ENCODE measurements at regions not wholly inside any gene's neighbourhood (a gene's known extent, or its start where the extent isn't known, plus 50 kb on each side); places are given as distances from the start of the nearest gene placed in this dataset.
"Not testable (repeated sequence)": the region's sequence is repeated elsewhere in the genome, so short reads cannot be mapped to it uniquely, and the experiment has no call there.

GRCh38 chr2:234171666-234172065 lies 121.2 kb downstream of the SPP2 start:
- no peak overlapping the region for H2AFZ ChIP-seq (ENCODE audit: low read length)
- H3K9me2 ChIP-seq (replicated peaks; ENCODE audit: insufficient read depth, low read length), result no peaks in the 10 kb centered on the region
- TF ChIP-seq EZH2 (optimal IDR thresholded peaks at IDR 0.05; ENCODE audit: low read depth, low read length) (no peak), CTCF (IDR thresholded peaks at IDR 0.05; ENCODE audit: low read length) (no peak), EZH2phosphoT487 (IDR thresholded peaks at IDR 0.05; ENCODE audit: low read length) (no peak)

GRCh38 chr2:234169674-234170073 lies 119.2 kb downstream of the SPP2 start:
- Histone ChIP-seq H3K4me2 (ENCODE audit: low read depth, low read length) (no peak overlapping the region), H3K9me3 (replicated peaks; ENCODE audit: insufficient read depth, low read length) (no peaks in the 10 kb centered on the region), H3K79me2 (ENCODE audit: low read length) (no peaks in the 10 kb centered on the region), H3K27me3 (replicated peaks; ENCODE audit: insufficient read depth, low read length) (no peaks in the 10 kb centered on the region), H3K9ac (ENCODE audit: low read length) (no peak overlapping the region), H3K4me1 (ENCODE audit: low read length) (no peaks in the 10 kb centered on the region), H3K4me3 (ENCODE audit: low read length) (no peak overlapping the region), H3K27ac (ENCODE audit: low read length) (no peak overlapping the region), H3K9me2 (replicated peaks; ENCODE audit: insufficient read depth, low read length) (no peaks in the 10 kb centered on the region), H3K36me3 (replicated peaks; ENCODE audit: insufficient read depth, low read length) (no peaks in the 10 kb centered on the region), H2AFZ (ENCODE audit: low read length) (no peak overlapping the region), H4K20me1 (ENCODE audit: insufficient read depth, low read length) (no peaks in the 10 kb centered on the region), H3F3A (ENCODE audit: insufficient read depth, low read length) (no peaks in the 10 kb centered on the region)
- no peak for DNase-seq
- TF ChIP-seq EZH2 (optimal IDR thresholded peaks at IDR 0.05; ENCODE audit: low read depth, low read length), result no peak
- no peak for TF ChIP-seq EZH2phosphoT487 (IDR thresholded peaks at IDR 0.05; ENCODE audit: low read length)
- TF ChIP-seq CTCF (IDR thresholded peaks at IDR 0.05; ENCODE audit: low read length), result no peak

More at GRCh38 chr2:234171666-234172065, 121.2 kb downstream of the SPP2 start:
- Histone ChIP-seq H3K79me2 (ENCODE audit: low read length) (no peaks in the 10 kb centered on the region), H3K36me3 (replicated peaks; ENCODE audit: insufficient read depth, low read length) (no peaks in the 10 kb centered on the region), H3K9me3 (replicated peaks; ENCODE audit: insufficient read depth, low read length) (no peaks in the 10 kb centered on the region), H3K4me1 (ENCODE audit: low read length) (no peaks in the 10 kb centered on the region), H3K27ac (ENCODE audit: low read length) (no peak overlapping the region), H3K4me2 (ENCODE audit: low read depth, low read length) (no peak overlapping the region), H3K27me3 (replicated peaks; ENCODE audit: insufficient read depth, low read length) (no peaks in the 10 kb centered on the region), H4K20me1 (ENCODE audit: insufficient read depth, low read length) (no peaks in the 10 kb centered on the region), H3K9ac (ENCODE audit: low read length) (no peak overlapping the region), H3F3A (ENCODE audit: insufficient read depth, low read length) (no peaks in the 10 kb centered on the region), H3K4me3 (ENCODE audit: low read length) (no peak overlapping the region)
- no peak for DNase-seq

- not testable (repeated sequence) for H3K4me2 ChIP-seq (ENCODE audit: low read depth, low read length); H3K9me3 ChIP-seq (replicated peaks; ENCODE audit: insufficient read depth, low read length); H3K27ac ChIP-seq (ENCODE audit: low read length); H3K9me2 ChIP-seq (replicated peaks; ENCODE audit: insufficient read depth, low read length); H3F3A ChIP-seq (ENCODE audit: insufficient read depth, low read length); H3K4me3 ChIP-seq (ENCODE audit: low read length); H3K79me2 ChIP-seq (ENCODE audit: low read length); H3K36me3 ChIP-seq (replicated peaks; ENCODE audit: insufficient read depth, low read length); H3K4me1 ChIP-seq (ENCODE audit: low read length); H3K9ac ChIP-seq (ENCODE audit: low read length); H2AFZ ChIP-seq (ENCODE audit: low read length); DNase-seq; H3K27me3 ChIP-seq (replicated peaks; ENCODE audit: insufficient read depth, low read length); H4K20me1 ChIP-seq (ENCODE audit: insufficient read depth, low read length)
Measured at GRCh38 chr2:234168605-234169570, 118.4 kb downstream of the SPP2 start.

GRCh38 chr2:234166531-234166930 lies 116.0 kb downstream of the SPP2 start:
- DNase-seq, result no peak
- 0 out of 2 replicates have a peak, but pooled peaks cover 5% of the 10 kb centered on the region for H3K4me1 ChIP-seq (ENCODE audit: low read length)
- no peak overlapping the region for H3K4me2 ChIP-seq (ENCODE audit: low read depth, low read length)
- no peaks in the 10 kb centered on the region for H3K9me3 ChIP-seq (replicated peaks; ENCODE audit: insufficient read depth, low read length)
- no peaks in the 10 kb centered on the region for H3F3A ChIP-seq (ENCODE audit: insufficient read depth, low read length)
- H4K20me1 ChIP-seq (ENCODE audit: insufficient read depth, low read length), result no peaks in the 10 kb centered on the region
- H3K36me3 ChIP-seq (replicated peaks; ENCODE audit: insufficient read depth, low read length), result no peaks in the 10 kb centered on the region
- H3K9ac ChIP-seq (ENCODE audit: low read length), result no peak overlapping the region
- H3K27ac ChIP-seq (ENCODE audit: low read length), result no peak overlapping the region
- H3K4me3 ChIP-seq (ENCODE audit: low read length), result no peak overlapping the region
- no peaks in the 10 kb centered on the region for H3K9me2 ChIP-seq (replicated peaks; ENCODE audit: insufficient read depth, low read length)
- no peaks in the 10 kb centered on the region for H3K27me3 ChIP-seq (replicated peaks; ENCODE audit: insufficient read depth, low read length)
- no peaks in the 10 kb centered on the region for H3K79me2 ChIP-seq (ENCODE audit: low read length)
- H2AFZ ChIP-seq (ENCODE audit: low read length), result no peak overlapping the region
- no peak for TF ChIP-seq CTCF (IDR thresholded peaks at IDR 0.05; ENCODE audit: low read length)
- TF ChIP-seq EZH2phosphoT487 (IDR thresholded peaks at IDR 0.05; ENCODE audit: low read length), result no peak
- TF ChIP-seq EZH2 (optimal IDR thresholded peaks at IDR 0.05; ENCODE audit: low read depth, low read length), result no peak
